ENCODE measurements at regions not wholly inside any gene's neighbourhood (a gene's known extent, or its start where the extent isn't known, plus 50 kb on each side); places are given as distances from the start of the nearest gene placed in this dataset.
"Not testable (repeated sequence)": the region's sequence is repeated elsewhere in the genome, so short reads cannot be mapped to it uniquely, and the experiment has no call there.

- DNase-seq (ENCODE audit: low spot score) = not testable (repeated sequence)
Observed at GRCh38 chr4:176624983-176625610, 167.6 kb downstream of the VEGFC start.

GRCh38 chr4:176627916-176628315 lies 164.8 kb downstream of the VEGFC start:
- no peak for DNase-seq (ENCODE audit: low spot score)

GRCh38 chr4:176631611-176632010 lies 161.1 kb downstream of the VEGFC start:
- DNase-seq (ENCODE audit: low spot score) = no peak
